Epidermal melanocyte (primary cell): ENCODE measurements at regions not wholly inside any gene's neighbourhood (a gene's known extent, or its start where the extent isn't known, plus 50 kb on each side); places are given as distances from the start of the nearest gene placed in this dataset.

Experiments used
- DNase-seq: peaks from one replicate; pipeline ENCODE4 v3.0.0; 2011; ENCODE audit warnings: low spot score; ENCODE audit not compliant: insufficient read length

- DNase-seq, result no peak
Observed at GRCh38 chr1:208933984-208934525, 649.5 kb upstream of the CAMK1G start.

GRCh38 chr1:208934933-208935332 lies 648.6 kb upstream of the CAMK1G start:
- no peak for DNase-seq

GRCh38 chr1:208935517-208936187 lies 647.9 kb upstream of the CAMK1G start:
- no peak for DNase-seq

GRCh38 chr1:208939537-208940085 lies 643.9 kb upstream of the CAMK1G start:
- DNase-seq, result no peak

- DNase-seq, result no peak
Observed at GRCh38 chr1:208942394-208943130, 641.0 kb upstream of the CAMK1G start.

- DNase-seq, result no peak
Observed at GRCh38 chr1:208943291-208943690, 640.2 kb upstream of the CAMK1G start.

- no peak for DNase-seq
Observed at GRCh38 chr1:208944981-208945451, 638.5 kb upstream of the CAMK1G start.

- no peak for DNase-seq
Observed at GRCh38 chr1:208950206-208950605, 633.3 kb upstream of the CAMK1G start.

GRCh38 chr1:208951026-208951525 lies 632.4 kb upstream of the CAMK1G start:
- no peak for DNase-seq

GRCh38 chr1:208951908-208952307 lies 631.6 kb upstream of the CAMK1G start:
- no peak for DNase-seq

- no peak for DNase-seq
Observed at GRCh38 chr1:208962867-208963266, 620.6 kb upstream of the CAMK1G start.

GRCh38 chr1:208965351-208965750 lies 618.2 kb upstream of the CAMK1G start:
- no peak for DNase-seq

GRCh38 chr1:208967334-208967733 lies 616.2 kb upstream of the CAMK1G start:
- DNase-seq, result no peak

GRCh38 chr1:208974717-208975116 lies 608.8 kb upstream of the CAMK1G start:
- DNase-seq, result no peak

GRCh38 chr1:208975456-208975855 lies 608.1 kb upstream of the CAMK1G start:
- no peak for DNase-seq

GRCh38 chr1:208977012-208977411 lies 606.5 kb upstream of the CAMK1G start:
- no peak for DNase-seq

- no peak for DNase-seq
Observed at GRCh38 chr1:208977638-208978256, 605.8 kb upstream of the CAMK1G start.

- DNase-seq, result no peak
Observed at GRCh38 chr1:208979776-208980175, 603.7 kb upstream of the CAMK1G start.

- DNase-seq, result no peak
Observed at GRCh38 chr1:208980605-208981004, 602.9 kb upstream of the CAMK1G start.

- no peak for DNase-seq
Observed at GRCh38 chr1:208985231-208985630, 598.3 kb upstream of the CAMK1G start.

GRCh38 chr1:208988811-208989222 lies 594.7 kb upstream of the CAMK1G start:
- DNase-seq, result no peak

- no peak for DNase-seq
Observed at GRCh38 chr1:208990456-208990855, 593.1 kb upstream of the CAMK1G start.
